Ishikawa (cell line): ENCODE measurements at regions not wholly inside any gene's neighbourhood (a gene's known extent, or its start where the extent isn't known, plus 50 kb on each side); places are given as distances from the start of the nearest gene placed in this dataset.

Experiments
- CEBPB ChIP-seq: IDR thresholded peaks from 2 replicates; pipeline ENCODE4 v1.6.1; 2012
- CREB1 ChIP-seq: IDR thresholded peaks from 2 replicates; pipeline ENCODE4 v1.6.1; 2012; ENCODE audit warnings: low read depth
- EGR1 ChIP-seq: IDR thresholded peaks from 2 replicates; pipeline ENCODE4 v1.6.1; 2012
- EP300 ChIP-seq: IDR thresholded peaks from 2 replicates; pipeline ENCODE4 v1.6.1; 2012; ENCODE audit warnings: borderline replicate concordance
- FOXM1 ChIP-seq: IDR thresholded peaks from 2 replicates; pipeline ENCODE4 v1.6.1; 2012; ENCODE audit warnings: low read depth, borderline replicate concordance
- NFIC ChIP-seq: IDR thresholded peaks from 2 replicates; pipeline ENCODE4 v1.6.1; 2012
- RAD21 ChIP-seq: IDR thresholded peaks from 2 replicates; pipeline ENCODE4 v1.6.1; 2012; ENCODE audit warnings: low read depth
- TAF1 ChIP-seq: IDR thresholded peaks from 2 replicates; pipeline ENCODE4 v1.6.1; 2012; ENCODE audit warnings: low read depth, mild to moderate bottlenecking
- TCF12 ChIP-seq: IDR thresholded peaks from 2 replicates; pipeline ENCODE4 v1.6.1; 2012; ENCODE audit warnings: low read depth
- TEAD4 ChIP-seq: IDR thresholded peaks from 2 replicates; pipeline ENCODE4 v1.6.1; 2012
- YY1 ChIP-seq: IDR thresholded peaks from 2 replicates; pipeline ENCODE4 v1.6.1; 2012; ENCODE audit warnings: low read depth
- ZBTB7A ChIP-seq: IDR thresholded peaks from 2 replicates; pipeline ENCODE4 v1.6.1; 2012; ENCODE audit warnings: low read depth
- TF ChIP-seq, protein P1 (sequence below): IDR thresholded peaks from 2 replicates; pipeline ENCODE4 v1.6.1; 2012
- TF ChIP-seq, protein P2 (sequence below): IDR thresholded peaks from 2 replicates; pipeline ENCODE4 v1.6.1; 2012; ENCODE audit warnings: low read depth, mild to moderate bottlenecking
- TF ChIP-seq, protein P3 (sequence below): IDR thresholded peaks from 2 replicates; pipeline ENCODE4 v1.6.1; 2012

DNA sequence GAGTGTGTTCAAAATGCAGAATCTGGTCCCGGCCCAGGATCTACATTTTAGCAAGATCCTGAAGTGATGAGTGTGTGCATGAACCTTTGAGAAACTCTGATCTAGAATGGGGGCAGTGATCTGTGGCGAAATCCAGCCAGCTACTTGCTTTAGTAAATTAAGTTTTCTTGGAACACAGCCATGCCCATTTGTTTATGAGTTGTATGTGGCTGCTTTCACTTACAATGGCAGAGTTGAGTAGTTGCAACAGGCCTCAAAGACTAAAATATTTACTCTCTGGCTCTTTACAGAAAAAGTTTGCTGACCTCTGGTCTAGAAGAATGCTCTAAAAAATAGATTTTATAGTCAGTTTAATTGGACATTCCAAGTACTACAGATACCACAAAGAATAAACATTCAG lies 588.3 kb downstream of the BNC2 start:
- TF ChIP-seq NFIC, result 0 out of 2 replicates have a peak, but pooled peaks have one; percentile 3
- TF ChIP-seq, protein P1, sequence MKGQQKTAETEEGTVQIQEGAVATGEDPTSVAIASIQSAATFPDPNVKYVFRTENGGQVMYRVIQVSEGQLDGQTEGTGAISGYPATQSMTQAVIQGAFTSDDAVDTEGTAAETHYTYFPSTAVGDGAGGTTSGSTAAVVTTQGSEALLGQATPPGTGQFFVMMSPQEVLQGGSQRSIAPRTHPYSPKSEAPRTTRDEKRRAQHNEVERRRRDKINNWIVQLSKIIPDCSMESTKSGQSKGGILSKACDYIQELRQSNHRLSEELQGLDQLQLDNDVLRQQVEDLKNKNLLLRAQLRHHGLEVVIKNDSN, result no peak
- TF ChIP-seq, protein P2, sequence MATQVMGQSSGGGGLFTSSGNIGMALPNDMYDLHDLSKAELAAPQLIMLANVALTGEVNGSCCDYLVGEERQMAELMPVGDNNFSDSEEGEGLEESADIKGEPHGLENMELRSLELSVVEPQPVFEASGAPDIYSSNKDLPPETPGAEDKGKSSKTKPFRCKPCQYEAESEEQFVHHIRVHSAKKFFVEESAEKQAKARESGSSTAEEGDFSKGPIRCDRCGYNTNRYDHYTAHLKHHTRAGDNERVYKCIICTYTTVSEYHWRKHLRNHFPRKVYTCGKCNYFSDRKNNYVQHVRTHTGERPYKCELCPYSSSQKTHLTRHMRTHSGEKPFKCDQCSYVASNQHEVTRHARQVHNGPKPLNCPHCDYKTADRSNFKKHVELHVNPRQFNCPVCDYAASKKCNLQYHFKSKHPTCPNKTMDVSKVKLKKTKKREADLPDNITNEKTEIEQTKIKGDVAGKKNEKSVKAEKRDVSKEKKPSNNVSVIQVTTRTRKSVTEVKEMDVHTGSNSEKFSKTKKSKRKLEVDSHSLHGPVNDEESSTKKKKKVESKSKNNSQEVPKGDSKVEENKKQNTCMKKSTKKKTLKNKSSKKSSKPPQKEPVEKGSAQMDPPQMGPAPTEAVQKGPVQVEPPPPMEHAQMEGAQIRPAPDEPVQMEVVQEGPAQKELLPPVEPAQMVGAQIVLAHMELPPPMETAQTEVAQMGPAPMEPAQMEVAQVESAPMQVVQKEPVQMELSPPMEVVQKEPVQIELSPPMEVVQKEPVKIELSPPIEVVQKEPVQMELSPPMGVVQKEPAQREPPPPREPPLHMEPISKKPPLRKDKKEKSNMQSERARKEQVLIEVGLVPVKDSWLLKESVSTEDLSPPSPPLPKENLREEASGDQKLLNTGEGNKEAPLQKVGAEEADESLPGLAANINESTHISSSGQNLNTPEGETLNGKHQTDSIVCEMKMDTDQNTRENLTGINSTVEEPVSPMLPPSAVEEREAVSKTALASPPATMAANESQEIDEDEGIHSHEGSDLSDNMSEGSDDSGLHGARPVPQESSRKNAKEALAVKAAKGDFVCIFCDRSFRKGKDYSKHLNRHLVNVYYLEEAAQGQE, result no peak
- no peak for TF ChIP-seq TEAD4
- no peak for TF ChIP-seq EP300

DNA sequence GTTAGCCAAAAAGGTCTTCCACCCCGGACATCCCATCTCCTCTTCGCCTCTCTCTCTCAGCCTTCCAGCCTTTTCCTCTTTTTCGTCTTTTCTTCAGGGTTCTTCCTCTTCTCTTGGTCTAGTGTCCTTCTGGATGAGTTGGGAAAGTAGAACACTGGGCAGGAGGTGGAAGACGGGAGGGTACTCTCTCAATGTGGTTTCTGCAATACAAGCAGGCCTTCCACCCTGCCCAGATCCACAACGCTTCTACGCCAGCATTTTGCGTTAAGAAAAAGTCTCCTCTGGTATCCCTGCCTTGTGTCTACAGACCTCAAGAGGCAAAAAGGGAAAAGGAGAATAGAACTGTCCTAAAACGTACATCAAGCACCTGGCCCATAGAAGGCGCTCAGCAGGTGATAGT lies 587.8 kb downstream of the BNC2 start:
- TF ChIP-seq RAD21 (no peak), TEAD4 (no peak), CEBPB (no peak), ZBTB7A (no peak), CREB1 (no peak), NFIC (no peak)

DNA sequence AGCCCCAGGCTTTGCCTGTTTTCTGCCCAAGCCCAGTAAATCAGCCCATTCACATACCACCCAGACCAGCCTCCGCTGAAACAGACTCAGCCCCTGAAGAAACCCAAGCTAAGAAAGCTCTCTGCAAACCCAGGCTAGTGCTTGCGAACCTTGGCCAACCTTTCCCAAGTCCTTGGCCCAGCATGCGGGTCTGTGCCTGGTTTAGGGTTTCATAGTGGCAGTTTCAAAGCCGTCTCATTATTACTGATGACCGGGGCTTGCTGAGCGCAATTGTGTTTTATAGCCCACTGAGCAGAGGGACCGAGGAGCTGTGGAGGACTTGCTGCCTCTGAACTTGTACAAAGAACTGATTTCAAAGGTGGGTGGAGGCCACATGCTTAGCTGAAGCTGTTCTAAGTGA lies 584.3 kb downstream of the BNC2 start:
- TF ChIP-seq RAD21, result no peak
- no peak for TF ChIP-seq FOXM1
- TF ChIP-seq, protein P2, result no peak
- TF ChIP-seq, protein P3, sequence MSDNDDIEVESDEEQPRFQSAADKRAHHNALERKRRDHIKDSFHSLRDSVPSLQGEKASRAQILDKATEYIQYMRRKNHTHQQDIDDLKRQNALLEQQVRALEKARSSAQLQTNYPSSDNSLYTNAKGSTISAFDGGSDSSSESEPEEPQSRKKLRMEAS, result no peak
- TF ChIP-seq EP300, result no peak
- no peak for TF ChIP-seq NFIC
- no peak for TF ChIP-seq ZBTB7A
- TF ChIP-seq TCF12, result no peak
- TF ChIP-seq TAF1, result no peak
- no peak for TF ChIP-seq CEBPB
- TF ChIP-seq TEAD4, result no peak
- TF ChIP-seq CREB1, result no peak
- TF ChIP-seq EGR1, result no peak
- no peak for TF ChIP-seq YY1
- TF ChIP-seq, protein P1, result no peak

DNA sequence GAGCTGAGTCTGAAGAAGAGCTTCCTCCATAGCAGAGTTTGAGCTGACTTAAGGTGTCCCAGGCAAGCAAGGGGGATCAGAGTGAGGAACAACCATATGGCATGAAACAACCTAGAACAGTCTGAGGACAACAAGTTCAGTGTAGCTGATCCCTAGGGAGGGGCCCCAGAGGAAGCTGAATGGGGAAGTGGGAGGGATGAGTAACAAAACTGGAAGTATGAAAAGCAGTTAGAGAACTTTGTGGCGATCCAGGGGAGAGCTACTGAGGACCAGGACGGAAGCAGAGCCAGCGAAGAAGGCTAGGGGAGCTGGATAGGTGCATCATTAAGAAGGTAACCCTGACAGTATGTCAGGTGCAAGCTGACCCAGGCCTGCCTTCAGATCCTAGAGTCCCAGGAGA lies 580.8 kb downstream of the BNC2 start:
- TF ChIP-seq TAF1, result no peak
- TF ChIP-seq RAD21, result no peak
- no peak for TF ChIP-seq YY1
- no peak for TF ChIP-seq TEAD4
- no peak for TF ChIP-seq FOXM1
- TF ChIP-seq, protein P2, result no peak

DNA sequence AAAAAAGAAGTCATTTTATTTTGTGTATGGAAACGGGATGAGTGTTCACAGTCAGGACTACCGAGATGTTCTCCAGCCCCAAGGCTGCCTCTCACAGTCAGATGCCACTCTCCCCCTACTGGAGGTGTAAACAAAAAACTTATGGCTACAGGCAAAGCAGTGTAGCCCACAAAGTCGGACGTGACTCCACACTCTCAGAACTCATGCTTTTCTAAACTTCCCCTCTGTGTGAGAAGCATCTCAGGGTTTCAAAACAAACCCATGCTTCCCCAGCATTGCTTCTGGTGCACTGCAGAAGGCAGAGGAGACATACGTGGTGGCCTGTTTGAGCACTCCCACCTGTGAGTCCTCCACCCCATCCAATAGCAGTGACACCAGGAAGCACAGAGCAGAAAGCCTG lies 580.3 kb downstream of the BNC2 start:
- TF ChIP-seq FOXM1, result no peak
- TF ChIP-seq RAD21, result no peak
- TF ChIP-seq, protein P1, result no peak

DNA sequence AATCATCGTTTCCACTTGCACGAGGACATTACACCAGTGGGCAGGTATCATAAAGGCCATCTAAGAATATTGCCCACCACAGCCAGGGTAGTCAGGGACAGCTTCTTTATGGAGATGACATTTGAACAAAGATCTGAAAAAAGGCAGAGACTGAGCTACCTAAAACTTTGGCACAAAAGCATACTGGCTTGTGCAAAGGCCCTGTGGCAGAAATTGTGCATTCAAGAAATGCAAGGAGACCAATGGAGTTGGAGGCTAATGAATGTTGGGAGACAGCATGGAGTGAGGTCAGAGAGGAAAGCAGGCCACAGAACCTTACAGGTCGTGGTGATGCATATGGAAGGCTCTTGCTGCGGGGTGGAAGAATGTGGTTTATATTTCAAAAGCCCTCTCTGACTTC lies 578.5 kb downstream of the BNC2 start:
- no peak for TF ChIP-seq TAF1
- TF ChIP-seq CREB1, result no peak
- TF ChIP-seq, protein P2, result no peak
- TF ChIP-seq RAD21, result no peak
- no peak for TF ChIP-seq EGR1
- TF ChIP-seq EP300, result no peak
- TF ChIP-seq ZBTB7A, result no peak
- no peak for TF ChIP-seq TEAD4
- TF ChIP-seq, protein P3, result no peak
